GM19035 (cell line): ENCODE measurements at regions not wholly inside any gene's neighbourhood (a gene's known extent, or its start where the extent isn't known, plus 50 kb on each side); places are given as distances from the start of the nearest gene placed in this dataset.
"Not testable (repeated sequence)": the region's sequence is repeated elsewhere in the genome, so short reads cannot be mapped to it uniquely, and the experiment has no call there.

Experiments used
- ATAC-seq: cut with Tn5 transposase; IDR thresholded peaks from one replicate; pipeline ENCODE4 v1.9.1; 2021; ENCODE audit not compliant: unreplicated experiment

GRCh38 chr5:27830546-27830945 lies 792.2 kb upstream of the CDH9 start:
- ATAC-seq: no peak

GRCh38 chr5:27821681-27822080 lies 783.3 kb upstream of the CDH9 start:
- ATAC-seq: no peak

- no peak for ATAC-seq
Observed at GRCh38 chr5:27818888-27819287, 780.5 kb upstream of the CDH9 start.

GRCh38 chr5:27814983-27815382 lies 776.6 kb upstream of the CDH9 start:
- no peak for ATAC-seq

- ATAC-seq: no peak
Observed at GRCh38 chr5:27814286-27814685, 775.9 kb upstream of the CDH9 start.

GRCh38 chr5:27810458-27810857 lies 772.1 kb upstream of the CDH9 start:
- ATAC-seq: no peak

- no peak for ATAC-seq
Observed at GRCh38 chr5:27797220-27797619, 758.8 kb upstream of the CDH9 start.

- ATAC-seq: no peak
Observed at GRCh38 chr5:27788184-27788583, 749.8 kb upstream of the CDH9 start.

- no peak for ATAC-seq
Observed at GRCh38 chr5:27784317-27784716, 745.9 kb upstream of the CDH9 start.

- ATAC-seq: no peak
Observed at GRCh38 chr5:27778121-27778520, 739.7 kb upstream of the CDH9 start.

- no peak for ATAC-seq
Observed at GRCh38 chr5:27773636-27774035, 735.2 kb upstream of the CDH9 start.

- ATAC-seq: no peak
Observed at GRCh38 chr5:27773166-27773565, 734.8 kb upstream of the CDH9 start.

GRCh38 chr5:27769748-27770402 lies 731.5 kb upstream of the CDH9 start:
- ATAC-seq: no peak

GRCh38 chr5:27748847-27749246 lies 710.5 kb upstream of the CDH9 start:
- no peak for ATAC-seq

- ATAC-seq: not testable (repeated sequence)
Observed at GRCh38 chr5:27743383-27743979, 705.1 kb upstream of the CDH9 start.

- no peak for ATAC-seq
Observed at GRCh38 chr5:27742805-27743204, 704.4 kb upstream of the CDH9 start.

GRCh38 chr5:27734838-27735237 lies 696.5 kb upstream of the CDH9 start:
- ATAC-seq: no peak

GRCh38 chr5:27733237-27733636 lies 694.9 kb upstream of the CDH9 start:
- no peak for ATAC-seq

GRCh38 chr5:27727254-27727653 lies 688.9 kb upstream of the CDH9 start:
- no peak for ATAC-seq

- ATAC-seq: no peak
Observed at GRCh38 chr5:27722337-27722736, 684.0 kb upstream of the CDH9 start.

GRCh38 chr5:27708534-27708933 lies 670.1 kb upstream of the CDH9 start:
- no peak for ATAC-seq

GRCh38 chr5:27706832-27707231 lies 668.4 kb upstream of the CDH9 start:
- ATAC-seq: no peak

GRCh38 chr5:27705661-27706060 lies 667.3 kb upstream of the CDH9 start:
- ATAC-seq: no peak
